ENCODE measurements at regions not wholly inside any gene's neighbourhood (a gene's known extent, or its start where the extent isn't known, plus 50 kb on each side); places are given as distances from the start of the nearest gene placed in this dataset.

- intact Hi-C loops (cut with DNase I) = no loop called here
- H3K9me3 ChIP-seq (replicated peaks in 1 of 3) = no peaks in the 10 kb centered on the region
- H3K27me3 ChIP-seq = no peaks in the 10 kb centered on the region
- H3K4me1 ChIP-seq (replicated peaks in 1 of 2) = no peaks in the 10 kb centered on the region
- no peaks in the 10 kb centered on the region for H3K36me3 ChIP-seq (replicated peaks in 1 of 2)
- no peak overlapping the region for H3K4me3 ChIP-seq
- TF ChIP-seq CTCF (IDR thresholded peaks at IDR 0.05) = no peak
- no peak for TF ChIP-seq POLR2A (IDR thresholded peaks at IDR 0.05)
- no peak overlapping the region for H3K27ac ChIP-seq
- 55 to 63% (median 59%) methylated on average over 1 of the region's 1 CpG for WGBS, 4 donors
- DNase-seq = no peak
Measured at GRCh38 chr9:71233646-71234045, 112.2 kb upstream of the TRPM3 start.

DNA sequence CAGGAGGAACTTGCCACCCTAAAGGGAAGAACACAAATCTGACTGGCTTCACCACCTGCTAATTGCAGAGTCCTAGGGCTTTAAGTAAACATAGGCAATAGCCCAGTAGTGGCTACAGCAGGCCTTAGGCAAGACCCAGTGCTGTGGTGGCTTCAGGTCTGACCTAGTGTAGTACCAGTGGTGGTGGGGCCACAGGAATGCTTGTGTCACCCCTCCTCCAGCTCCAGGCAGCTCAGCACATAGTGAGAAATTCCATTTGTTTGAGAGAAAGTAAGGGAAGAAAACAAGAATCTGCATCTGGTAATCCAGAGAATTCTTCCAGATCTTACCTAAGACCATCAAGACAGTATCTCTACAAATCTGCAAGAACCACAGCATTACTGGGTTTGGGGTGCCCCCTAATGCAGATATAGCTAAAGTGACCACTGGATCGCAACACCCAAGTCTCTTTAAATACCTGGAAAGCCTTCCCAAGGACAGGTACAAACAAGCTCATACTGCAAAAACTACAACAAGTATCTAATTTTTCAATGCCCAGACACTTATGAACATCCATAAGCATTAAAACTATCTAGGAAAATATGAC lies 102.6 kb upstream of the TRPM3 start:
- Histone ChIP-seq H3K36me3 (replicated peaks in 1 of 2) (no peaks in the 10 kb centered on the region), H3K9me3 (replicated peaks in 1 of 3) (no peaks in the 10 kb centered on the region), H3K4me3 (no peak overlapping the region), H3K27ac (no peak overlapping the region), H3K27me3 (no peaks in the 10 kb centered on the region), H3K4me1 (replicated peaks in 1 of 2) (no peaks in the 10 kb centered on the region)
- DNase-seq = no peak
- no peak for TF ChIP-seq CTCF (IDR thresholded peaks at IDR 0.05)
- TF ChIP-seq POLR2A (IDR thresholded peaks at IDR 0.05) = no peak
- intact Hi-C loops (cut with DNase I) = no loop called here
- 89 to 100% (median 91%) methylated on average over 1 of the region's 1 CpG for WGBS, 4 donors

- WGBS, 4 donors = 63 to 76% (median 67%) methylated on average over 4 of the region's 4 CpGs
- H3K36me3 ChIP-seq (replicated peaks in 1 of 2) = no peaks in the 10 kb centered on the region
- H3K4me3 ChIP-seq = no peak overlapping the region
- H3K27ac ChIP-seq = no peak overlapping the region
- H3K9me3 ChIP-seq (replicated peaks in 1 of 3) = peaks cover 0 to 2% (median 0%) of the 10 kb centered on the region in 3 donors
- H3K27me3 ChIP-seq = no peaks in the 10 kb centered on the region
- no peaks in the 10 kb centered on the region for H3K4me1 ChIP-seq (replicated peaks in 1 of 2)
- TF ChIP-seq CTCF (IDR thresholded peaks at IDR 0.05) (no peak), POLR2A (IDR thresholded peaks at IDR 0.05) (no peak)
- DNase-seq = no peak
- intact Hi-C loops (cut with DNase I) = no loop called here
Measured at GRCh38 chr9:71218774-71219173, 97.4 kb upstream of the TRPM3 start.

- no peak overlapping the region for H3K27ac ChIP-seq
- intact Hi-C loops (cut with DNase I) = no loop called here
- TF ChIP-seq CTCF (IDR thresholded peaks at IDR 0.05) (no peak), POLR2A (IDR thresholded peaks at IDR 0.05) (no peak)
- H3K9me3 ChIP-seq (replicated peaks in 1 of 3) = peaks cover 0 to 7% (median 0%) of the 10 kb centered on the region in 3 donors
- H3K4me3 ChIP-seq = no peak overlapping the region
- no peaks in the 10 kb centered on the region for H3K4me1 ChIP-seq (replicated peaks in 1 of 2)
- H3K36me3 ChIP-seq (replicated peaks in 1 of 2) = no peaks in the 10 kb centered on the region
- DNase-seq = no peak
- H3K27me3 ChIP-seq = no peaks in the 10 kb centered on the region
Measured at GRCh38 chr9:71213633-71214032, 92.2 kb upstream of the TRPM3 start.
